HFFc6 (cell line): ENCODE measurements at regions not wholly inside any gene's neighbourhood (a gene's known extent, or its start where the extent isn't known, plus 50 kb on each side); places are given as distances from the start of the nearest gene placed in this dataset.

ENCODE experiments used
- DNase-seq: peaks from one replicate; pipeline ENCODE4 v3.0.0-alpha.2; 2018
- H3K27ac Mint-ChIP-seq: 2 replicates; pipeline ENCODE4 v1.8.0; 2020; ENCODE audit warnings: mild to moderate bottlenecking, mixed read lengths
- H3K27me3 Mint-ChIP-seq: 2 replicates; pipeline ENCODE4 v1.8.0; 2021; ENCODE audit warnings: mild to moderate bottlenecking, moderate library complexity, mixed read lengths; ENCODE audit not compliant: insufficient read depth
- H3K36me3 Mint-ChIP-seq: 2 replicates; pipeline ENCODE4 v1.8.0; 2021; ENCODE audit warnings: low read depth, mixed read lengths
- H3K4me1 Mint-ChIP-seq: 2 replicates; pipeline ENCODE4 v1.8.0; 2020; ENCODE audit warnings: low read depth, mixed read lengths
- H3K4me3 Mint-ChIP-seq: 2 replicates; pipeline ENCODE4 v1.8.0; 2020; ENCODE audit warnings: mild to moderate bottlenecking, moderate library complexity, mixed read lengths
- H3K9me3 Mint-ChIP-seq: 2 replicates; pipeline ENCODE4 v1.8.0; 2020; ENCODE audit warnings: mild to moderate bottlenecking, mixed read lengths
- TF ChIP-seq, protein P1 (sequence below): fragments of 200-600 bp; sonication (generic); IDR thresholded peaks from 2 replicates; pipeline ENCODE4 v1.5.0; 2021; ENCODE audit warnings: antibody characterized with exemption, mild to moderate bottlenecking

DNA sequence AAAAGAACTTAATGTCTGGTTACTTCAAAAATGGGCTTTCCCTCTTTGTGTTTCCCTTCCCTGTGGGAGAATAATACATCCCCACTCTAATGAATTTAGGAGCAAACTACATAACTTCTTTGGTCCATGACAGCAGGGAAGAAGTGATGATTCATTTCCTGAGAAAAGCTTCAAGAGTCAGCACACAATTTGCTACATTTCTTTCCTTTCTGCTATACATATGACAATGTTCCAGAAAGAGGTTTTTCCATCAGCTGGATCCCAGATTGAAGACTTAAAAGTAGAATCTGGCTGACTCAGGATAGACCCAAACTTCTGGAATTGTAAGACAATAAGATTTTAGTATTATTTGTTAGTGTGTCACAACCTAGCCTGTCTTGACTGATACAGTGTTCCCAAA is 126.1 kb downstream of the DRD1 start:
- TF ChIP-seq, protein P1, sequence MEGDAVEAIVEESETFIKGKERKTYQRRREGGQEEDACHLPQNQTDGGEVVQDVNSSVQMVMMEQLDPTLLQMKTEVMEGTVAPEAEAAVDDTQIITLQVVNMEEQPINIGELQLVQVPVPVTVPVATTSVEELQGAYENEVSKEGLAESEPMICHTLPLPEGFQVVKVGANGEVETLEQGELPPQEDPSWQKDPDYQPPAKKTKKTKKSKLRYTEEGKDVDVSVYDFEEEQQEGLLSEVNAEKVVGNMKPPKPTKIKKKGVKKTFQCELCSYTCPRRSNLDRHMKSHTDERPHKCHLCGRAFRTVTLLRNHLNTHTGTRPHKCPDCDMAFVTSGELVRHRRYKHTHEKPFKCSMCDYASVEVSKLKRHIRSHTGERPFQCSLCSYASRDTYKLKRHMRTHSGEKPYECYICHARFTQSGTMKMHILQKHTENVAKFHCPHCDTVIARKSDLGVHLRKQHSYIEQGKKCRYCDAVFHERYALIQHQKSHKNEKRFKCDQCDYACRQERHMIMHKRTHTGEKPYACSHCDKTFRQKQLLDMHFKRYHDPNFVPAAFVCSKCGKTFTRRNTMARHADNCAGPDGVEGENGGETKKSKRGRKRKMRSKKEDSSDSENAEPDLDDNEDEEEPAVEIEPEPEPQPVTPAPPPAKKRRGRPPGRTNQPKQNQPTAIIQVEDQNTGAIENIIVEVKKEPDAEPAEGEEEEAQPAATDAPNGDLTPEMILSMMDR = no peak
- DNase-seq = no peak
- Mint-ChIP-seq H3K27me3 (peaks cover 2% of the 10 kb centered on the region; the same call in 1 of the 2 replicates), H3K27ac (no peak overlapping the region), H3K4me3 (no peak overlapping the region), H3K9me3 (peaks cover 18% of the 10 kb centered on the region), H3K4me1 (no peaks in the 10 kb centered on the region), H3K36me3 (no peaks in the 10 kb centered on the region)

DNA sequence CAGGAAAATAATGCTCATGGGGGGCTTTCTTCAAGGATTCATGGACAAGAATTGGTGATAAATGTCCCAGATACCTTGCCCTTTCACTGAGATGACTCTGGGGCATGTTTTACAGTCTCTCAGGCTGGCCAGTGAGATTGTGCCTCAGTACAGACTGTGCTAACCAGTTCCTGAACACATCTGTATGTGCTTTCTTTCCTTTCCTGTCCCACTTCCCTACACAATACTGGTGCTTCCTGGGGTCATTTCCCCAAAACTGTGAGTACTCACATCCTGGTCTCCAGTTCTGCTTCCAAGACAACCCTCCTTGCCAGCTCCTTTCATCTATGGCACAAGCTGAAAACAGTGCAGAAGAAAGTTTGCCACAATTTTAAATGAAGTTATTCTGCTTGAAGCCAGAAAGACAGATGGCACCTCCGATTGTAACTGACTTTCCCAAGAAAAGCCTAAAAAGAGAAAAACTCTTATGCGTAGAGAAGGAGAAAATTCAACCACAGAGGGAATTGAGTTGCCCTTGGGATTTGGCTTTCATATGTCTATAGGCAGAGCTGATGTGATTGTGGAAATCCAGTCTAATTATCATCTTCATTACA is 134.7 kb downstream of the DRD1 start:
- H3K27me3 Mint-ChIP-seq = peaks cover 2% of the 10 kb centered on the region; the same call in 1 of the 2 replicates

DNA sequence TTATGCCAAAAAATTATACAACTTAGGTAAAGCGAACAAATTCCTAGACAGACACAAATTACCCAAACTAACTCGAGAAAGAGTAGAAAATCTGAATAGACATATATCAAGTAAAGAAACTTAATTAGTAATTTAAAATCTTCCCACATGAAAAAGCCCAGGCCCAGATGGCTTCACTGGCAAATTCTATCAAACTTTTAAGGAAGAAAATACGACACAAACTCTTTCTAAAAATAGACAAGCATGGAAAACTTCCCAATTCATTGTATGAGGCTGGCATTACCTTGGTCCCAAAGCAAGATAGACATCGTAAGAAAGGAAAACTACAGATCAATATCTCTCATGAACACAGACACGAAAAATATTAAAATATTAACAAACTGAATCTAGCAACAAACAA is 135.3 kb downstream of the DRD1 start:
- H3K4me1 Mint-ChIP-seq = no peaks in the 10 kb centered on the region
- peaks cover 23% of the 10 kb centered on the region for H3K9me3 Mint-ChIP-seq
- H3K36me3 Mint-ChIP-seq = no peaks in the 10 kb centered on the region
- no peak overlapping the region for H3K4me3 Mint-ChIP-seq
- DNase-seq = no peak
- H3K27me3 Mint-ChIP-seq = peaks cover 2% of the 10 kb centered on the region; the same call in 1 of the 2 replicates
- H3K27ac Mint-ChIP-seq = no peak overlapping the region
- TF ChIP-seq, protein P1 = no peak

More for the DNA sequence above, 134.7 kb downstream of the DRD1 start:
- no peak overlapping the region for H3K27ac Mint-ChIP-seq
- H3K9me3 Mint-ChIP-seq = peaks cover 23% of the 10 kb centered on the region
- no peaks in the 10 kb centered on the region for H3K4me1 Mint-ChIP-seq
- H3K4me3 Mint-ChIP-seq = no peak overlapping the region
- TF ChIP-seq, protein P1 = no peak
- DNase-seq = no peak
- no peaks in the 10 kb centered on the region for H3K36me3 Mint-ChIP-seq

DNA sequence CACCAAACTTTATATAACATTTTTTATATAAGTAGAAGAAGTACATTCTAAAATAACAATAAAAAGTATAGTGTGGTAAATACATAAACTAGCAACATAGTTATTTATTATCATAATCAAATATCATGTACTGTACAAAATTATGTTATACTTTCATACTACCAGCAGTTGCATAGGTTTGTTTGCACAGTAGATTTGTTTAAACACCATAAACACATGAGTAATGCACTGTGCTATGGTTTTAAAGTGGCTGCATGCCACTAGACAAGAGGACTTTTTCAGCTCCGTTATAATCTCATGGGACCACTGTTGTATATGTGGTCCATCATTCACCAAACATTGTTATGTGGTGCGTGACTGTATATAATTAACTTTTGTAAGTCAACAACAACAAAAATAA is 137.6 kb downstream of the DRD1 start:
- no peaks in the 10 kb centered on the region for H3K4me1 Mint-ChIP-seq
- DNase-seq = no peak
- H3K4me3 Mint-ChIP-seq = no peak overlapping the region
- no peak overlapping the region for H3K27ac Mint-ChIP-seq
- no peaks in the 10 kb centered on the region for H3K27me3 Mint-ChIP-seq
- H3K9me3 Mint-ChIP-seq = peaks cover 25% of the 10 kb centered on the region
- H3K36me3 Mint-ChIP-seq = no peaks in the 10 kb centered on the region
- TF ChIP-seq, protein P1 = no peak

DNA sequence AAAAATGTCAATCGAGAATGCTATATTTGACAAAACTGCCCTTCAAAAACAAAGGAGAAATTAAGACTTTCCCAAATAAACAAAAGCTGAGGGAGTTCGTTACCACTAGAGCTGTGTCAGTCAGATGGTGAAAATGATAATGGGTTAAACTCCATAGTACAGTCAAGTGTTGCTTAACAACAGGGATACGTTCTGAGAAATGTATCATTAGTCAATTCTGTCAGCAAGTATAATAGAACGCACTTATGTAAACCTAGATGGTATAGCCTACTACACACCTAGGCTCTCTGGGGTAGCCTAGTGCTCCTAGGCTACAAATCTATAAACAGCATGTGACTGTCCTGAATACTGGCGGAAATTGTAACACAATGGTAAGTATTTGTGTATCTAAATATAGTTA is 138.7 kb downstream of the DRD1 start:
- DNase-seq = no peak
- TF ChIP-seq, protein P1 = no peak

More for the DNA sequence above, 138.7 kb downstream of the DRD1 start:
- no peak overlapping the region for H3K27ac Mint-ChIP-seq
- no peaks in the 10 kb centered on the region for H3K36me3 Mint-ChIP-seq
- no peak overlapping the region for H3K4me3 Mint-ChIP-seq
- no peaks in the 10 kb centered on the region for H3K27me3 Mint-ChIP-seq
- H3K4me1 Mint-ChIP-seq = no peaks in the 10 kb centered on the region
- peaks cover 23% of the 10 kb centered on the region for H3K9me3 Mint-ChIP-seq
